Pancreas (tissue), 10 donors: ENCODE measurements at regions not wholly inside any gene's neighbourhood (a gene's known extent, or its start where the extent isn't known, plus 50 kb on each side); places are given as distances from the start of the nearest gene placed in this dataset.
"Not testable (repeated sequence)": the region's sequence is repeated elsewhere in the genome, so short reads cannot be mapped to it uniquely, and the experiment has no call there.

Source experiments
- ATAC-seq, 4 donors: fragments of 200-7000 bp; cut with Tn5 transposase; one replicate each; pipeline versions ENCODE4 v1.8.0 to v1.9.1; 2020; ENCODE audit warnings: mild to moderate bottlenecking in 4 of 4, moderate library complexity in 4 of 4
- DNase-seq, 6 donors: peaks; one replicate each; pipeline ENCODE4 v3.0.0-alpha.2; 2020
- FAIRE-seq: peaks from 2 replicates; lab custom pipeline; 2012; peaks lifted over from hg19 to GRCh38; lab: Jason Lieb, UNC
- H3K27ac ChIP-seq, 4 donors: fragments of 200-600 bp; sonication (generic); 1 replicate in 3 of 4; 2 replicates in 1 of 4; pipeline versions ENCODE4 v1.5.0 to v1.8.0; 2020
- H3K27me3 ChIP-seq, 4 donors: fragments of 200-600 bp; one replicate each; pipeline ENCODE4 v1.8.0; 2021
- H3K36me3 ChIP-seq, 3 donors: fragments of 200-600 bp; sonication (generic) in 1 of 3; one replicate each; pipeline versions ENCODE4 v1.5.0 to v1.8.0; 2020 to 2021
- H3K4me1 ChIP-seq, 3 donors: fragments of 200-600 bp; one replicate each; pipeline ENCODE4 v1.8.0; 2021
- H3K4me3 ChIP-seq, 4 donors: fragments of 200-600 bp; sonication (generic) in 2 of 4; one replicate each; pipeline versions ENCODE4 v1.5.0 to v1.8.0; 2020 to 2021
- H3K9me3 ChIP-seq, 4 donors: fragments of 200-600 bp; one replicate each; pipeline ENCODE4 v1.8.0; 2021
- CTCF ChIP-seq, 4 donors: fragments of 200-600 bp; sonication (generic) in 3 of 4; IDR thresholded peaks; one replicate each; pipeline versions ENCODE4 v1.5.0 to v1.8.0; 2021; ENCODE audit warnings: antibody characterized with exemption in 4 of 4
- WGBS, 2 donors: extraction: QIAGEN DNeasy Blood & Tissue Kit; methylation state at CpG; one replicate each; pipeline ENCODE4 v1.1.7; 2013; 5-methylcytosine and 5-hydroxymethylcytosine counted together
- intact Hi-C, 3 donors: fragments of 100-400 bp; cut with DNase I; formaldehyde crosslinking; loops; one replicate each; pipeline versions ENCODE4 v1.11.1 to v1.14.2; 2022
- donor health status: healthy with polysubstance abuse.
- donor health status: DM: no; HTN: no; CAD: no; lungs with moderate emphysema.
- donor health status: DM: no; HTN: no; CAD: no.
- donor health status: control.
- donor health status: control.
- donor health status: Bipolar disorder and iron deficiency.
- donor health status: DM: yes; HTN: yes; CAD: no.
- donor health status: DM: no; HTN: no; CAD: no.
- donor health status: DM: no; HTN: no; CAD: no.
- donor health status: DM: yes; HTN: yes; CAD: no.

DNA sequence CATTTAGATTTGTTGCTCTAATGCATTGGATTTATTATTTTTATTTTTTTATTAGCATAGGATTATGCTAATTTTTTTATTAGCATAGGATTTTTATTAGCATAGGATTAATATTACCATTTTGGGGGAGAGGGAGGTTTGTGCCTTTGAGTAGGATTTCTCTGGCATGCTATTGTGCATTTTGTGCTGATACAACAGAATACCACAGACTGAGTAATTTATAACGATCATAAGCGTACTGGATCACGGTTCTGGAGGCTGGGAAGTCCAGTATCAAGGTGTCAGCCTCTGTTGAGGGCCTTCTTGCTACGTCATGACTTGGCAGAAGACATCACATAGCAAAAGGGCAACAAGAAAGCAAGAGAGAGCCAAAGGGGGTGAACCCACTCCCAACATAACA, 187.5 kb downstream of the XPNPEP1 start:
- H3K27me3 ChIP-seq, result no peaks in the 10 kb centered on the region
- H3K27ac ChIP-seq, result no peak overlapping the region
- DNase-seq (no peak), FAIRE-seq (no peak), ATAC-seq (no peak)
- intact Hi-C loops, result no loop called here
- no peak for TF ChIP-seq CTCF (IDR thresholded peaks at IDR 0.05)
- H3K4me3 ChIP-seq, result no peak overlapping the region
- H3K9me3 ChIP-seq, result no peaks in the 10 kb centered on the region
- 81 to 82% methylated on average over 4 of the region's 4 CpGs for WGBS, 2 donors
- H3K4me1 ChIP-seq, result no peaks in the 10 kb centered on the region
- no peaks in the 10 kb centered on the region for H3K36me3 ChIP-seq

DNA sequence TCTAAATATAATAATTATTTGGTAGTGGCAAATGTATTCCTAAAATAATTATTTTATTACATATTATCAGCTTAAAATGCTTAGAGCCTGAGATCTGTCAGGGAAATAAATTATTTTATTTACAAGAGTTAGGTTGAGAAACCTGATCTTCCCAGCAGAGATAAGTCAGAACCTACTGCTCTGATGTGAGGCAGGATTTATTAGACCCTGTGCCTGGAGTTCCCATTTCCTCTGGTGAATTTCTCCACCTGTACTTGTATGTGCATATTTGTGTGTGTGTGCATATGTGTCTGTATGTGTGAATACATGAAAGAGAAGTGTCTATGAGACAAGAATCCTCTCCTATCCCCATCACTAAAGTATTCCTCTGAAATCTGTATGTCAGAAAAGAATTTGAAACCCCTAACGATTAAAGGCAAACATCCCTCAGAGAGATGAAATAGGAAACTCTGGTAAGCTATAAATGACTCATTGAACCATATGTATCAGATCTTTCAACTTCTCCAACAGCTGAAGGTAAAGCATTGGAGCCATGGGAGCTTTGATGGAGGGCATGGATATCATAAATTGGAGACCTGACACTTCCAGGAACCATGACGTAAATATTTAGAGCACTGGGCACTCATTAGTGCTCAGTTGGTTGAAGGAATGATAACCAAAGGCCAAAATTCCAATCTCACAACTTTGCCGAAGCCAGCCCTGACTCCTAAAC, 190.9 kb downstream of the XPNPEP1 start:
- Histone ChIP-seq H3K4me1 (no peaks in the 10 kb centered on the region), H3K4me3 (no peak overlapping the region), H3K27ac (no peak overlapping the region), H3K27me3 (no peaks in the 10 kb centered on the region), H3K36me3 (no peaks in the 10 kb centered on the region), H3K9me3 (no peaks in the 10 kb centered on the region)
- intact Hi-C loops, result no loop called here
- no peak for ATAC-seq
- WGBS, 2 donors, result 78 to 79% methylated on average over 3 of the region's 3 CpGs
- DNase-seq, result no peak
- no peak for FAIRE-seq
- no peak for TF ChIP-seq CTCF (IDR thresholded peaks at IDR 0.05)

DNA sequence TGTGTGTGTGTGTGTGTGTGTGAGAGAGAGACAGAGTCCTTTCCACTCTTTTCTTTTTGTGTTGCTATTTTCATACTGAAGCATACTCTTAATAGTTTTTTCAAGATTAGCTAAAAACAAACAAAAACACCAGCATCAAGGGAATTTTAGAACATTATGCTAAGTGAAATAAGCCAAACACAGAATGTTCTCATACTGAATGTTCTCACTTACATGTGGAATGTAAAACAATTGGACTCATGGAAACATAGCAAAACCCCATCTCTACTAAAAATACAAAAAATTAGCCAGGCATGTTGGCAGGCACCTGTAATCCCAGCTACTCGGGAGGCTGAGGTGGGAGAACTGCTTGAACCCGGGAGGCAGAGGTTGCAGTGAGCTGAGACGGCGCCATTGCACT, 193.4 kb downstream of the XPNPEP1 start:
- ATAC-seq, FAIRE-seq: not testable (repeated sequence)
- WGBS, 2 donors, result 85 to 99% methylated on average over 4 of the region's 4 CpGs

GRCh38 chr10:109727436-109727835, 195.9 kb downstream of the XPNPEP1 start:
- ATAC-seq, result peak in 1 of 4 donors; percentile 40
- no peak for DNase-seq
- no peak for TF ChIP-seq CTCF (IDR thresholded peaks at IDR 0.05)
- Histone ChIP-seq H3K27ac (no peak overlapping the region), H3K4me3 (no peak overlapping the region), H3K36me3 (no peaks in the 10 kb centered on the region), H3K9me3 (no peaks in the 10 kb centered on the region), H3K4me1 (no peaks in the 10 kb centered on the region), H3K27me3 (no peaks in the 10 kb centered on the region)
- no peak for FAIRE-seq
- 4 to 5% methylated on average over 1 of the region's 1 CpG for WGBS, 2 donors
- intact Hi-C loops, result no loop called here

More for the DNA sequence above, 193.4 kb downstream of the XPNPEP1 start:
- H3K9me3 ChIP-seq, intact Hi-C loops, H3K4me3 ChIP-seq, H3K36me3 ChIP-seq, H3K4me1 ChIP-seq, DNase-seq, H3K27me3 ChIP-seq, H3K27ac ChIP-seq: not testable (repeated sequence)

- DNase-seq (peak in 1 of 6 donors; percentile 27), ATAC-seq (no peak), FAIRE-seq (no peak)
- no peaks in the 10 kb centered on the region for H3K9me3 ChIP-seq
- H3K27me3 ChIP-seq, result no peaks in the 10 kb centered on the region
- 58 to 59% methylated on average over 2 of the region's 2 CpGs for WGBS, 2 donors
- intact Hi-C loops, result no loop called here
- no peak overlapping the region for H3K27ac ChIP-seq
- no peaks in the 10 kb centered on the region for H3K36me3 ChIP-seq
- H3K4me1 ChIP-seq, result no peaks in the 10 kb centered on the region
- TF ChIP-seq CTCF (IDR thresholded peaks at IDR 0.05), result no peak
- H3K4me3 ChIP-seq, result no peak overlapping the region
Measured at GRCh38 chr10:109726473-109726872, 196.8 kb downstream of the XPNPEP1 start.
